COLO668 (cell line): ENCODE measurements at regions not wholly inside any gene's neighbourhood (a gene's known extent, or its start where the extent isn't known, plus 50 kb on each side); places are given as distances from the start of the nearest gene placed in this dataset.

ENCODE experiments used
- DNase-seq: peaks from one replicate; lab custom pipeline; 2025; ENCODE audit not compliant: unreplicated experiment; lab: John Stamatoyannopoulos, UW

DNA sequence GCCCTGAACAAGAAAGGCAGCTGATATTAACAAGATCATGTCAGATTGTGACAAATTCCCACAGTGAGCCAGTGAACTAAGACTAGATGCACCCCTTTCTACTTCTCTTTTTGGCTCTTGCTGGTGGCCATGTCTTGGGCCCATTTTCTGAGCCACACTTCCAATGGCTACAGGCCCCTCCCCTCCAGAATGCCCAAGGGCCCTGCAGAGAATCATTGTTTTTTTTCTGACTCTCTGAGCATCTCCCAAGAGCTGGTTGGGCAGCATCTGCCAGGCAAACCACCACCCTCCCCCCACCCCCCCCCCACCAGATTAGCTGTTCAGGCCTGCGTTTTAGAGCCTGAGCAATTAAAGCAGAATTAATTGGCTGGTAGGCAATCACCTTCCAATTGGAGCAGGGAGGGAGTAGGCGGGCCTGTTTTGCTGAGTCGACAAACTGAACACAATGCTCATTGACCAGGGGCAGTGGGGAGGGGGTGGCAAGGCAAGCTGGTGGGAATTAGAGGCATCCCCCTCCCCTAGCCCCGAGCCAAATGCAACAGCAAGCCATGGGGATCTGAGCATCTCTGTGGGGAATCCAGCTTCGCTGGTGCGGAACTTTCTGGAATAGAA is 541.4 kb downstream of the MN1 start:
- DNase-seq, result no peak

- DNase-seq, result no peak
Measured at GRCh38 chr22:27262361-27262760, 539.2 kb downstream of the MN1 start.

DNA sequence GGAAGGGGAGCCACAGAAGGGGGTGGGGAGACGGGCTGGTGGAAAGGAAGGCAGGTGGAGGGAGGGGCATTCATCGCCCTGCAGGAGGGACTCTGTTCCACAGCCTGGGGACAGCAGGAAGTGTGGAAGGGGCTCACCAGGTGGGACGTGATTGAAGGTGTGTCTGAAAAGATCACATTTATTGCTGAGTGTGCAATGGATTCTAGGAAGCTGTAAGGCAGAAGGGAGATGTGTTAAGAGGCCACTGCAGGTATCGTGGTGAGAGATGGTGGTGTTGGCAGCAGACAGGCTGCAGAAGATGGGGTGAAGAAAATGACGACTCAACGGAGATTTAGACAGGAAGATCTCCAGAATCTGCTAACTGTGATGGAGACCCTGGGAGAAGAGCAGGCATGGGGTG is 537.4 kb downstream of the MN1 start:
- DNase-seq, result no peak

GRCh38 chr22:27267145-27267544 is 534.4 kb downstream of the MN1 start:
- no peak for DNase-seq

DNA sequence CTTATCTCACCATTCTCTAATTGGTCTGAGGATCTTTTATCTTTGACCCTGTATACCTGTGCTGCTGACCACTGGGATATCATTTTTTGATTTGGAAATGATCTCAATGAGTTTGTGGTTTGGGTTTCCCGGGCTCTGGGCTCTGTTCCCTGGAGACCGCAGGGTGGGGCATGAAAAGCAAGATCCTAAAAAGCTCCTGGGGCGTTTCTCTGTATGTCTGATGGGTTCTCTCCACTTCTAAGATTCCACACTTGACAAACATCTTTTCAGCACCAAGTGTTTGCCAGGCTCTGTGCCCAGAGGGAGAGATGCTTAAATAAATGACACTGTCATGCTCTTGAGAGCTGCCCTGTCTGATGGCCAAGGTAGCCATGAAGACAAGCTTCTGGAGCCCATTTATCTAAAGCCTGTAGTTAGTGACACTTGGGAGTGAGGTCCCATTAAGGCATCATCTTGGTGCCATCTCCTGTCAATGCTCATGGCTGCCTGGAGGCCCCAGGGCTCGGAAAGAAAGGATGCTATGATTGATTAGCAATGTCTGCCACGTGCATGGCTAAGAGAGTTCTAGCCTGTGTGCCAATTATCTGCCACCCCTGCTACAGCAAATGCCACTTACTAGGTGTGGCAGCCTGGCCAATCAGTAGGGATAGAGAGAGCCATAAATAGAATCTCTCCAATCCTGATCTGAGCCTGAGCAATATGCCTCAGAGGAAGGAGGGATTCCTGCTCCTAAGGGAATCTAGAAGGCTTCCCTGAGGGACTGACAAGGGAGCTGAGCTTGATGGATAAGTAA is 531.6 kb downstream of the MN1 start:
- DNase-seq, result no peak

DNA sequence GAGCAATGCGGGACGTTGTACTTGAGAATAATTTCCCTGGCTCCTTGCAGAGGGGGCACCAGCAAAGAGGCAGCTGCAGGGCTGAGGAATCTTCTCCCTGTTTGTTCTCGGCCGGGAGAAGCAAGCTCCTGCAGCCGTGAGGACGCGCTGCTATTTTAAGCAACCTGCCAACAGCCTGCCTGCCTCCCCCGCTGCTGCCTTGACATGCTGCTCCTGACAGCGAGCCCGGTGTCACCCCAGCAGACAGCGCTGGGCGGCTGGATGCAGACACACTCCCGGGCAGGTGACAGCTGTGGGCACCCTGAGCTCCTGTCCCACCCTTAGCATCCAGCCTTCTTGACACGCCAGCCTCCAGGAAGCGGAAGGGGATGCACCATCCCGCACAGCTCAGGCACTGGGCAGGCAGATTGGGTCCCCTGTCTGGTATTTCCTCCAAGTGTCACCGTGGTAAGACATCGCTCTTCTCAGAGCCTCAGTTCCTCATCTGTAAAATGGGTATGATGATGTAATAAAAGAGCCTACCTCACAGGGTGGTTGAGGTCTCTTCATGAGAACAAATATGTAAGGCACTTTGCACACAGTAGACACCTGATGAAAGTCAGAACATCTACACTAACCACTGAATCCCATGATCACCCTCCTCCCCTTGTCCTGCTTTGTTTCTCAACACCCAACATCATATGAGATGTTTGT is 530.6 kb downstream of the MN1 start:
- DNase-seq, result no peak

GRCh38 chr22:27273436-27273835 is 528.1 kb downstream of the MN1 start:
- DNase-seq, result no peak

- DNase-seq, result no peak
Measured at GRCh38 chr22:27273853-27274252, 527.7 kb downstream of the MN1 start.

- no peak for DNase-seq
Measured at GRCh38 chr22:27274770-27275449, 526.6 kb downstream of the MN1 start.

- no peak for DNase-seq
Measured at GRCh38 chr22:27278946-27279345, 522.6 kb downstream of the MN1 start.

DNA sequence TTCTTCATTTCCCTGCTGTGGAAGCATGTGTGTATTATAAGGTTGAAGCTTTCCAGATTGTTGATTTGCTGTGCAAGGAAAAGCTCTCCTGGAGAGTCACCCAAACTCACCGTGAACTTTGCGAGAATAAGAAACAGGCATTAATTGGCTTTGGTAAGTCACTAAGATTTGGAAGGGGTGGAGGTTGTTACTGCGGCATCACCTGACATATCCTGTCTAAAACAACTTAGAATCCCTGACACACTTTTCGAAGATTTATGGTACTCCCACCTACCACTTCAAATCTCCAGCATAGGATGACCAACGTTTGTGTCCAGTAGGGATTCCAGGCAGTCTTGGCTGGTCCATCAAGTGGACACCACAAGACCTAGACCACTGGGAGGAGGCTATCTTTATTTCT is 518.3 kb downstream of the MN1 start:
- no peak for DNase-seq

DNA sequence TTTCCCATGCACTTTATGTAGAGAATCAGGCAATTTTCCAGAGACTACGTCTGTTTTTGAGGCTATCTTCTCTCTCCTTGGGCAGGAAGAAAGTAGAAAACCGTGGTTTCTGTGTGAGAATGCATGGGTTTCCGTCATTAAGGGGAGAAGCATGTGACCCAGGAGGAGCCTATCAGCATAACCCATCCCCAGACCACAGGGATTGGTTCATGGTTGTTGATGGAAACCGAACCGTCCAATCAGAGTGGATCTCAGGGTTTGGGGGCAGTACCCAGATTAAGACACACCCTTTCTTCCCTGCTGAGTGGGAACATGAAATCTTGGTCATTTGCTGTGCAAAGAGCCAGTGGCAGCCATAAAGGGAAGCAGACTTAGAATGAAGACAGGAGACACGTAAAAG is 517.8 kb downstream of the MN1 start:
- no peak for DNase-seq

DNA sequence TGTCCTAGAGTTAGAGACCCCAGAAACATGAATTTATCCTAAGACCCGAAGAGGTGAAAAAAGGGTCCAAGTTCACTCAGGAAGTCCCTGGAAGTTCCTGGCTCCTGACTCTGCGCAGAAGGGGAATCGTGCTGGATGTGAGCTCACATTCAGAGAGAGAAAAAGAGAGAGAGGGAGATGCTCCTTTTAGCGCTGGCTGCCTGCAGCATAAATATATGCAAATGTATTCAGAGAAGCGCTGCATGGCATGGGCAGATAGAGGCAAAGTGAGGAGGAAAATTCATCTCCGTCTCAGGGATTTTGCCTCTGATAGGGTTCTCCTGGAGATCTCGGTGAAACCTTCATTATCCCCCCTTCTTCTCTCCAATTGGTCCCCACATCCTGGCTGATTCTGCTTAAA is 517.2 kb downstream of the MN1 start:
- DNase-seq, result no peak

- DNase-seq, result no peak
Measured at GRCh38 chr22:27286711-27287110, 514.8 kb downstream of the MN1 start.

- no peak for DNase-seq
Measured at GRCh38 chr22:27292542-27293299, 508.8 kb downstream of the MN1 start.

DNA sequence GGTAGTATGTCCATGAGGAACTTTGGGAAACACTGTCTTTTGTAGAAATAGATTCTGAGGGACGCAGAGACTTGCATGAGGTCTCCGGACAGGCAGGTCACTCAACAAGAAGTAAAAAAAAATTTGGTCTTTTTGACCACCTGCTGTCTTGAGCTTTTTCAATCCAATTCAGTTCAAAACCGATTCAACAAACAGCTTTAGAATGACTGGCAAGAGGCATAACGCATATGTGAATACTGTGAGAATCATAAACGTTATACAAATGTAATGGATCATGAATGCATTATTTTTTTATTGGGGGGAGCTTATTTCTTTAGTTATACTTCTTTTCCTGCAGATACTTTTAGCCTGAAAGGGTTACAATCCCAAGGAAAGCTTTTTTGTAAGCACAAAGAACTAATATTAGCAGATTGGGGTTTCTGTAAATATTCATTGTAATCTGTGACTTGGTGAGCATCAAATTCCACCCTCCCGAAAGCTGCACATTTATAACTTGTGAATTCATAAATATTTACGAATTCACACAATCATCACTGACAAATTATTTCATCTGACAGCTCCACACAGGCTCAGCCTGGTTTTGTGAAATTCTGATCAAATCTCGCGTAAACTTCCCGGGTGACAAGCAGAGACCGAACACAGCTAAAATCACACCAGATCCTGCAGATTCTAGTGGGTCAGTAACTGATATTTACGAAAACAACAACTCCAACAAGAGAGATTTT is 507.7 kb downstream of the MN1 start:
- no peak for DNase-seq

DNA sequence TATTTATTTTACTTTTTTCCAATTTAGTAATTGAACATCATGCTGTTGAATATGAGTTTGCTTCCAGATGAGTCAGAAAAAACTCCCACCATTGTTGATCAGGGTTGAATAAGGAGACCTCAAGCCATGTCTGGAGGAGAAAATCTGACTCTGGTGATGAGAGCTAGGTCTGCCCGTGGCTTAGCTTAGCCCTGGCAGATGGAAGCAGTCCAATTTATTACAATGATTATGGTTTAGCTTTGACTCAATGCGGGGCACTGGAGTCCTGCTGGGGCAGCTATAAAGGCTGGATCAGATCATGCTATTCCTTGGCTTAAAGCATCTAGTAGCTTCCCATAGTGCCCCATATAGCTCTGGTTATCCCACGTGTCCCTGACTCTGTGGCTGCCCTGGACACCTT is 506.5 kb downstream of the MN1 start:
- no peak for DNase-seq

DNA sequence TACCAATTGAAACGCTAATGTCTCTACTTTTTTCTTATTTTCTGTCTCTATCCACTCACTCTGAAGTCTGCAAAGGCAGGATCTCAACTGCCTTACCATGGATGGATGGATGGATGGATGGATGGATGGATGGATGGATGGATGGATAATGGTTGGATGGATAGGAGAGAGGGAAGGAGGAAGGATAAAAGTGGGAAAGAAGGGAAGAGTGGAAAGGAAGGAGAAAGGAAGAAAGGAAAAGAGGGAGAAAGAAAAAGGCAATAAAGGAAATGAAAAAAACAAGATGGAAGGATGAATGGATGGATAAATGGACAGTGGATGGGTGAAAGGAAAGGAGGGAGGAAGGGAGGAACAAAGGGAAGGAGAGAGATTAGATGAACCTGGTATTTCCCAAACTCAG is 506.0 kb downstream of the MN1 start:
- no peak for DNase-seq

DNA sequence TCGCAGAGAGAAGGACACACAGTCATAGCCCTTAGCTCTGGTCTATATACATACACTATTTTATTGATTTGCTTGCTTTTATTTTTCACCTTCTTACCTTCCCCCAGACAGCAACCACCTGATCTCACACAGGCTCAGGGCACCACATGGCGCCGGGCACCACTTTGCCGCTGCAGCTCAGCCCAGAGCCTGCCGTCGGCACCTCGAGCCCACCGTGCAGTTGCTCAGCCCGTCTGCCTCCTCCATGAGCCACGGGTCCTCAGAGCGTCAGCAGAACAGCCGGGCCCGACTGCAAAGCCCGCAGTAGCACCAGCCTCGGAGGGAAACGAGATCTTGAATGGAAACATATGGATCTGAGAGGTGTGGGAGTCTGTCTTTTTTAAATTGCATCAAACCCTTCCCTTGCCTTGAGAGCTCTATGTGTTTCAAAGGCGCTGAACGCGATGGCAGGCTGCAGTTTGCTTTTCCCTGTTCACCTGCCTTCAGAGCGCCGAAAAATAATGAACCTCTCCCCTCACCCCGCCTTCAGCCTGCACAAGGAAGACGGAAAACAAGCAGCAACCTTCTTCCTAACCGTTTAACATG is 505.4 kb downstream of the MN1 start:
- DNase-seq, result no peak

DNA sequence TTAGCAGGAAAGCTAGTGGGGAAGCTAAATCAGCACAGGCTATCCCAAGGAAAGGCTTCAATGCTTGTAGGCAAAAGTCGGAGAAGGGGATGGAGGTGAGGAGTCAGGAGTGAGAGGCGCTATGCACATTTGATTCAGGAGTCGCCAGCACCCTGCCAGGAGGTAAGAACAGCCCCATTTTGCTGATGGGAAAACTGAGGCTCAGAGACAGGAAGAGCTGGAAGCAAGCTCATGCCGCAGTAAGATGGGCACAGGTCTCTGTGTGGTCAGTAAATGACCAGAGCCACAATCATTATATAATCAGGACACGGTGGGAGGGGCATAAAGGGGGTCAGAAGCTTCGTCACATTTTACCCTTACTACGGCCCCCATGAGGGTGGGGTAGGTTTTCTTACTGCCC is 504.4 kb downstream of the MN1 start:
- no peak for DNase-seq
